Ishikawa (cell line): ENCODE measurements at regions not wholly inside any gene's neighbourhood (a gene's known extent, or its start where the extent isn't known, plus 50 kb on each side); places are given as distances from the start of the nearest gene placed in this dataset.

Source experiments
- CEBPB ChIP-seq: IDR thresholded peaks from 2 replicates; pipeline ENCODE4 v1.6.1; 2012
- CREB1 ChIP-seq: IDR thresholded peaks from 2 replicates; pipeline ENCODE4 v1.6.1; 2012; ENCODE audit warnings: low read depth
- EGR1 ChIP-seq: IDR thresholded peaks from 2 replicates; pipeline ENCODE4 v1.6.1; 2012
- EP300 ChIP-seq: IDR thresholded peaks from 2 replicates; pipeline ENCODE4 v1.6.1; 2012; ENCODE audit warnings: borderline replicate concordance
- FOXM1 ChIP-seq: IDR thresholded peaks from 2 replicates; pipeline ENCODE4 v1.6.1; 2012; ENCODE audit warnings: low read depth, borderline replicate concordance
- NFIC ChIP-seq: IDR thresholded peaks from 2 replicates; pipeline ENCODE4 v1.6.1; 2012
- RAD21 ChIP-seq: IDR thresholded peaks from 2 replicates; pipeline ENCODE4 v1.6.1; 2012; ENCODE audit warnings: low read depth
- REST ChIP-seq: IDR thresholded peaks from 2 replicates; pipeline ENCODE4 v1.6.1; 2012; ENCODE audit warnings: low read depth, mild to moderate bottlenecking
- TAF1 ChIP-seq: IDR thresholded peaks from 2 replicates; pipeline ENCODE4 v1.6.1; 2012; ENCODE audit warnings: low read depth, mild to moderate bottlenecking
- TCF12 ChIP-seq: IDR thresholded peaks from 2 replicates; pipeline ENCODE4 v1.6.1; 2012; ENCODE audit warnings: low read depth
- TEAD4 ChIP-seq: IDR thresholded peaks from 2 replicates; pipeline ENCODE4 v1.6.1; 2012
- USF1 ChIP-seq: IDR thresholded peaks from 2 replicates; pipeline ENCODE4 v1.6.1; 2012
- YY1 ChIP-seq: IDR thresholded peaks from 2 replicates; pipeline ENCODE4 v1.6.1; 2012; ENCODE audit warnings: low read depth
- ZBTB7A ChIP-seq: IDR thresholded peaks from 2 replicates; pipeline ENCODE4 v1.6.1; 2012; ENCODE audit warnings: low read depth
- TF ChIP-seq, protein P1 (sequence below): IDR thresholded peaks from 2 replicates; pipeline ENCODE4 v1.6.1; 2012

- TF ChIP-seq TAF1 (no peak), USF1 (no peak), EP300 (no peak), REST (no peak), CEBPB (no peak), TCF12 (no peak), EGR1 (no peak), FOXM1 (no peak), RAD21 (no peak), CREB1 (no peak), YY1 (no peak), ZBTB7A (no peak), TEAD4 (no peak), NFIC (no peak)
- TF ChIP-seq, protein P1, sequence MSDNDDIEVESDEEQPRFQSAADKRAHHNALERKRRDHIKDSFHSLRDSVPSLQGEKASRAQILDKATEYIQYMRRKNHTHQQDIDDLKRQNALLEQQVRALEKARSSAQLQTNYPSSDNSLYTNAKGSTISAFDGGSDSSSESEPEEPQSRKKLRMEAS = no peak
Measured at GRCh38 chr3:25057379-25057778, 370.7 kb upstream of the RARB start.

- TF ChIP-seq EGR1 (no peak), TCF12 (no peak), CEBPB (no peak), USF1 (no peak), FOXM1 (no peak), CREB1 (no peak), YY1 (no peak), NFIC (no peak), TAF1 (no peak), REST (no peak), ZBTB7A (no peak), TEAD4 (no peak), EP300 (no peak), RAD21 (no peak)
- TF ChIP-seq, protein P1 = no peak
Measured at GRCh38 chr3:25064681-25065080, 363.4 kb upstream of the RARB start.

GRCh38 chr3:25069970-25070369, 358.1 kb upstream of the RARB start:
- no peak for TF ChIP-seq ZBTB7A
- no peak for TF ChIP-seq TAF1
- no peak for TF ChIP-seq FOXM1
- no peak for TF ChIP-seq CEBPB
- no peak for TF ChIP-seq RAD21
- no peak for TF ChIP-seq NFIC
- TF ChIP-seq EP300 = no peak
- TF ChIP-seq, protein P1 = no peak
- TF ChIP-seq YY1 = no peak

DNA sequence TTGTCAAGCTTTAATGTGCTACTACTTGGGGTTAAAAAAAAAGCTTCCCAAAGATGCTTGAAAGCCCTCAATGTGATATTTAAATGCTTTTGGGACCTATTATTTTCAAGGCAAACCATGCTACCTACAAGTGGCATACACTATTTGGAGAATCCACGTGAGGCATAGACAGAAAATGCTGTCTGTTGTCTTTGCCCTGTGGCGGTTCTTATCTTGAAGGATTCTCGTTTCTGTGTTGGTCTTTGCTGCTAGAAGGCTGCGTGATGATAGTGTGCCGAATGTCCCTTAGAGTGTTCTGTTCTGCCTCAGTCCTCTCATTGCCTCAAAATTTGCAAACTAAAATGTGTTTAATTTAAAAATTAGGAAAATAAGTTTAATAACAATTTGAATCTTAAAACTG, 356.2 kb upstream of the RARB start:
- TF ChIP-seq USF1 (no peak), CREB1 (no peak), TEAD4 (no peak), NFIC (no peak), RAD21 (no peak), REST (no peak), EGR1 (no peak), YY1 (no peak), TCF12 (no peak), CEBPB (no peak), EP300 (no peak), ZBTB7A (no peak), TAF1 (no peak), FOXM1 (no peak)
- TF ChIP-seq, protein P1 = no peak
